HFF-Myc (cell line): ENCODE measurements at regions not wholly inside any gene's neighbourhood (a gene's known extent, or its start where the extent isn't known, plus 50 kb on each side); places are given as distances from the start of the nearest gene placed in this dataset.
A peak's percentile ranks its signal among the peaks of the same experiment; 100 is the strongest.

Experiments used
- DNase-seq: peaks from one replicate; pipeline ENCODE4 v3.0.0-alpha.2; 2011; ENCODE audit warnings: low read depth; ENCODE audit errors: extremely low read depth
- H3K4me3 ChIP-seq: replicated peaks from 2 replicates; pipeline ENCODE4 v1.5.1; 2011; ENCODE audit warnings: low read depth, mild to moderate bottlenecking, control low read depth, low read length
- CTCF ChIP-seq: IDR thresholded peaks from 2 replicates; pipeline ENCODE4 v1.5.1; 2012; ENCODE audit warnings: mild to moderate bottlenecking, low read depth, low read length, control low read depth; ENCODE audit errors: missing control alignments

GRCh38 chrX:129006491-129006890, 516.8 kb downstream of the SMARCA1 start:
- H3K4me3 ChIP-seq, result no peak overlapping the region
- TF ChIP-seq CTCF, result no peak
- DNase-seq, result no peak

- TF ChIP-seq CTCF, result no peak
- no peak overlapping the region for H3K4me3 ChIP-seq
- DNase-seq, result no peak
Observed at GRCh38 chrX:129000797-129001196, 522.5 kb downstream of the SMARCA1 start.

GRCh38 chrX:129000018-129000417, 523.3 kb downstream of the SMARCA1 start:
- DNase-seq, result no peak
- no peak overlapping the region for H3K4me3 ChIP-seq
- no peak for TF ChIP-seq CTCF

- no peak for DNase-seq
- TF ChIP-seq CTCF, result peak; percentile 4
Observed at GRCh38 chrX:128992107-128992971, 531.0 kb downstream of the SMARCA1 start.

GRCh38 chrX:128975745-128976144, 547.5 kb downstream of the SMARCA1 start:
- TF ChIP-seq CTCF, result no peak
- DNase-seq, result no peak
- no peak overlapping the region for H3K4me3 ChIP-seq

More at GRCh38 chrX:128992107-128992971, 531.0 kb downstream of the SMARCA1 start:
- H3K4me3 ChIP-seq, result no peak overlapping the region

- TF ChIP-seq CTCF, result no peak
- DNase-seq, result no peak
- H3K4me3 ChIP-seq, result no peak overlapping the region
Observed at GRCh38 chrX:128973033-128973432, 550.3 kb downstream of the SMARCA1 start.
